Spleen (tissue), 11 donors: ENCODE measurements at regions not wholly inside any gene's neighbourhood (a gene's known extent, or its start where the extent isn't known, plus 50 kb on each side); places are given as distances from the start of the nearest gene placed in this dataset.

ENCODE experiments used
- DNase-seq: peaks from one replicate; pipeline ENCODE4 v3.0.0-alpha.2; 2020
- H3K27ac ChIP-seq, 8 donors: fragments of 200-600 bp; sonication (generic) in 7 of 8; 1 replicate in 4 of 8; 2 replicates in 4 of 8; pipeline versions ENCODE4 v1.5.0 to v1.8.0; 2016 to 2021; ENCODE audit warnings: inconsistent platforms in 4 of 8, mild to moderate bottlenecking in 4 of 8, moderate library complexity in 1 of 8
- H3K27me3 ChIP-seq, 7 donors: fragments of 200-600 bp; sonication (generic) in 6 of 7; replicated peaks in 1 of 7; 1 replicate in 4 of 7; 2 replicates in 3 of 7; pipeline versions ENCODE4 v1.5.0 to v1.8.0; 2016 to 2021; ENCODE audit warnings: inconsistent platforms in 3 of 7, mild to moderate bottlenecking in 1 of 7
- H3K36me3 ChIP-seq, 6 donors: fragments of 200-600 bp; sonication (generic) in 5 of 6; 1 replicate in 4 of 6; 2 replicates in 2 of 6; pipeline versions ENCODE4 v1.5.0 to v1.8.0; 2016 to 2021; ENCODE audit warnings: inconsistent platforms in 2 of 6
- H3K4me1 ChIP-seq, 6 donors: fragments of 200-600 bp; sonication (generic) in 5 of 6; 1 replicate in 3 of 6; 2 replicates in 3 of 6; pipeline versions ENCODE4 v1.5.0 to v1.8.0; 2016 to 2021; ENCODE audit warnings: inconsistent platforms in 3 of 6
- H3K4me3 ChIP-seq, 8 donors: fragments of 200-600 bp; sonication (generic) in 7 of 8; 1 replicate in 4 of 8; 2 replicates in 4 of 8; pipeline versions ENCODE4 v1.5.0 to v1.8.0; 2016 to 2021; ENCODE audit warnings: inconsistent platforms in 4 of 8, mild to moderate bottlenecking in 4 of 8, moderate library complexity in 2 of 8
- H3K9me3 ChIP-seq, 8 donors: fragments of 200-600 bp; sonication (generic) in 7 of 8; 1 replicate in 4 of 8; 2 replicates in 4 of 8; pipeline versions ENCODE4 v1.5.0 to v1.8.0; 2016 to 2021; ENCODE audit warnings: inconsistent platforms in 4 of 8
- CTCF ChIP-seq, 11 experiments: fragments of 200-600 bp in 7 of 11; fragments of 450-650 bp in 4 of 11; sonication (generic) in 4 of 11; IDR thresholded peaks in 8 of 11; conservative IDR thresholded peaks in 3 of 11; 1 replicate in 7 of 11; 2 replicates in 4 of 11; pipeline versions ENCODE4 v1.4.0 to v1.8.0; 2016 to 2021; ENCODE audit warnings: antibody characterized with exemption in 11 of 11, inconsistent platforms in 4 of 11, mild to moderate bottlenecking in 1 of 11
- POLR2A ChIP-seq, 3 donors: fragments of 450-650 bp; IDR thresholded peaks; one replicate each; pipeline ENCODE4 v1.5.1; 2017; ENCODE audit warnings: antibody characterized with exemption in 3 of 3, mild to moderate bottlenecking in 1 of 3
- POLR2AphosphoS5 ChIP-seq, 3 donors: sonication (generic); formaldehyde crosslinking; IDR thresholded peaks; one replicate each; pipeline ENCODE4 v1.5.1; 2017; ENCODE audit warnings: antibody characterized with exemption in 3 of 3
- WGBS, 5 donors: extraction: QIAGEN DNeasy Blood & Tissue Kit in 3 of 5; methylation state at CpG; one replicate each; pipeline versions ENCODE4 v1.1.5 to v1.1.7; 2013 to 2018; 5-methylcytosine and 5-hydroxymethylcytosine counted together
- intact Hi-C: fragments of 100-400 bp; cut with DNase I; formaldehyde crosslinking; loops from one replicate; pipeline ENCODE4 v1.15.0; 2023; ENCODE audit warnings: low total_unique reads
- donor health status: healthy with polysubstance abuse.
- donor health status: DM: no; HTN: no; CAD: no; lungs with moderate emphysema.
- donor health status: DM: no; HTN: no; CAD: no.
- donor health status: Bipolar disorder and iron deficiency.
- donor health status: healthy.
- donor health status: DM: no; HTN: no; CAD: no.
- donor health status: DM: yes; HTN: yes; CAD: no.

- no peak overlapping the region for H3K27ac ChIP-seq
- H3K4me1 ChIP-seq, result no peaks in the 10 kb centered on the region
- H3K36me3 ChIP-seq, result no peaks in the 10 kb centered on the region
- WGBS, 5 donors, result 75 to 85% (median 79%) methylated on average over 4 of the region's 4 CpGs
- DNase-seq, result no peak
- no peaks in the 10 kb centered on the region for H3K9me3 ChIP-seq
- H3K4me3 ChIP-seq, result no peak overlapping the region
- TF ChIP-seq POLR2AphosphoS5 (IDR thresholded peaks at IDR 0.05) (no peak), CTCF (IDR thresholded peaks at IDR 0.05 in 8 of 11, conservative IDR thresholded peaks at IDR 0.05 in 3 of 11) (no peak)
- H3K27me3 ChIP-seq, result no peaks in the 10 kb centered on the region
- intact Hi-C loops, result no loop called here
These were observed 211.5 kb upstream of the NR3C2 start for GRCh38 chr4:148653681-148654080.

- no peaks in the 10 kb centered on the region for H3K4me1 ChIP-seq
- H3K36me3 ChIP-seq, result no peaks in the 10 kb centered on the region
- no peak overlapping the region for H3K27ac ChIP-seq
- no peak overlapping the region for H3K4me3 ChIP-seq
- intact Hi-C loops, result no loop called here
- TF ChIP-seq CTCF (IDR thresholded peaks at IDR 0.05 in 8 of 11, conservative IDR thresholded peaks at IDR 0.05 in 3 of 11) (no peak), POLR2A (IDR thresholded peaks at IDR 0.05) (no peak), POLR2AphosphoS5 (IDR thresholded peaks at IDR 0.05) (no peak)
- no peaks in the 10 kb centered on the region for H3K27me3 ChIP-seq
- DNase-seq, result no peak
- 65 to 88% (median 86%) methylated on average over 2 of the region's 2 CpGs for WGBS, 5 donors
- no peaks in the 10 kb centered on the region for H3K9me3 ChIP-seq
These were observed 209.8 kb upstream of the NR3C2 start for GRCh38 chr4:148651991-148652390.

- WGBS, 5 donors, result 81 to 94% (median 87%) methylated on average over 1 of the region's 1 CpG
- Histone ChIP-seq H3K9me3 (no peaks in the 10 kb centered on the region), H3K27ac (no peak overlapping the region), H3K4me1 (no peaks in the 10 kb centered on the region), H3K36me3 (no peaks in the 10 kb centered on the region), H3K4me3 (no peak overlapping the region), H3K27me3 (no peaks in the 10 kb centered on the region)
- no peak for TF ChIP-seq POLR2AphosphoS5 (IDR thresholded peaks at IDR 0.05)
- TF ChIP-seq CTCF (IDR thresholded peaks at IDR 0.05 in 8 of 11, conservative IDR thresholded peaks at IDR 0.05 in 3 of 11), result no peak
- no peak for TF ChIP-seq POLR2A (IDR thresholded peaks at IDR 0.05)
- no peak for DNase-seq
- intact Hi-C loops, result no loop called here
These were observed 207.6 kb upstream of the NR3C2 start for GRCh38 chr4:148649652-148650331.

GRCh38 chr4:148643851-148644250 is 201.6 kb upstream of the NR3C2 start:
- TF ChIP-seq CTCF (IDR thresholded peaks at IDR 0.05 in 8 of 11, conservative IDR thresholded peaks at IDR 0.05 in 3 of 11), result no peak
- TF ChIP-seq POLR2AphosphoS5 (IDR thresholded peaks at IDR 0.05), result no peak
- TF ChIP-seq POLR2A (IDR thresholded peaks at IDR 0.05), result no peak
- no peaks in the 10 kb centered on the region for H3K36me3 ChIP-seq
- H3K9me3 ChIP-seq, result peaks cover 0 to 6% (median 3%) of the 10 kb centered on the region in 8 donors
- H3K27ac ChIP-seq, result no peak overlapping the region
- no peak for DNase-seq
- no peaks in the 10 kb centered on the region for H3K4me1 ChIP-seq
- no peak overlapping the region for H3K4me3 ChIP-seq
- intact Hi-C loops, result no loop called here
- no peaks in the 10 kb centered on the region for H3K27me3 ChIP-seq
- 54 to 83% (median 65%) methylated on average over 2 of the region's 2 CpGs for WGBS, 5 donors
